GM12872 (cell line): ENCODE measurements at regions not wholly inside any gene's neighbourhood (a gene's known extent, or its start where the extent isn't known, plus 50 kb on each side); places are given as distances from the start of the nearest gene placed in this dataset.

Source experiments
- TF ChIP-seq, protein P1 (sequence below): IDR thresholded peaks from 3 replicates; pipeline ENCODE4 v1.5.1; 2011; ENCODE audit warnings: low read depth, mild to moderate bottlenecking, low read length, moderate library complexity; ENCODE audit not compliant: insufficient read depth

DNA sequence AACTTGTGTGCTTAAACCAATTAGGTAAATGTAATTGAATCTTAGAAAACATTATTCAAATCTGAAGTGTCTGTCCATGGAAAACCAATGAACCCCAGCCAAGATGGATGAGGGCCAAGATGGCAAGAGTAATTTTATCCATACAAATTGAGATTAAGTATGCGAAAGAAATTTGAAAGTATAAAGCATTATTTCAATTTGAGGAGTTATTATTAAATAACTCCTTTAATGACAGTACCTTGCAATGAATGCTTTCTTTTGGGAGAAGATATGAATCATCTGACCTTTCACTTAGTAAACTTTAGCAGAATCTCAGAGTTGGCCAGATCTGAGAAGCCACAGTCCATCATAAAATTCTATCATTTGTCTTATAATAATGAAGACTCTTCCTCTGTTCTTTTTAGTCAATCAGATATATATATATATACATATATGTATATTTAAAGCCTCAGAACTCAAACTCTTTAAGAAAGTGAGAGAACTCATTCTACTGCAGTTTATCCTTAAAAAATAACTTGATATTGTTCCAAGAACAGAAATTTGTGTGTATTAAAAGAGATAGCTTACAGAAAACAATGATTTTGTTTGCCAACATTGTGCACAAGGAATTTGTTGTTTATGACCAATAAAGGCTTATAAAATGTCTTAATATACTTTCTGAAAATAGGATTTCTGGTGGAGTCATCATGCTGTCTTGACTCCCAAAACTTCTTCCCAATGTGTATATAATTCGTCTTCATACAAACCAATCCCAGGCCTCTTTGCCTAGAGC is 434.8 kb upstream of the THBS1 start:
- TF ChIP-seq, protein P1, sequence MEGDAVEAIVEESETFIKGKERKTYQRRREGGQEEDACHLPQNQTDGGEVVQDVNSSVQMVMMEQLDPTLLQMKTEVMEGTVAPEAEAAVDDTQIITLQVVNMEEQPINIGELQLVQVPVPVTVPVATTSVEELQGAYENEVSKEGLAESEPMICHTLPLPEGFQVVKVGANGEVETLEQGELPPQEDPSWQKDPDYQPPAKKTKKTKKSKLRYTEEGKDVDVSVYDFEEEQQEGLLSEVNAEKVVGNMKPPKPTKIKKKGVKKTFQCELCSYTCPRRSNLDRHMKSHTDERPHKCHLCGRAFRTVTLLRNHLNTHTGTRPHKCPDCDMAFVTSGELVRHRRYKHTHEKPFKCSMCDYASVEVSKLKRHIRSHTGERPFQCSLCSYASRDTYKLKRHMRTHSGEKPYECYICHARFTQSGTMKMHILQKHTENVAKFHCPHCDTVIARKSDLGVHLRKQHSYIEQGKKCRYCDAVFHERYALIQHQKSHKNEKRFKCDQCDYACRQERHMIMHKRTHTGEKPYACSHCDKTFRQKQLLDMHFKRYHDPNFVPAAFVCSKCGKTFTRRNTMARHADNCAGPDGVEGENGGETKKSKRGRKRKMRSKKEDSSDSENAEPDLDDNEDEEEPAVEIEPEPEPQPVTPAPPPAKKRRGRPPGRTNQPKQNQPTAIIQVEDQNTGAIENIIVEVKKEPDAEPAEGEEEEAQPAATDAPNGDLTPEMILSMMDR: no peak

- TF ChIP-seq, protein P1: no peak
Measured at GRCh38 chr15:39149636-39150150, 431.2 kb upstream of the THBS1 start.

DNA sequence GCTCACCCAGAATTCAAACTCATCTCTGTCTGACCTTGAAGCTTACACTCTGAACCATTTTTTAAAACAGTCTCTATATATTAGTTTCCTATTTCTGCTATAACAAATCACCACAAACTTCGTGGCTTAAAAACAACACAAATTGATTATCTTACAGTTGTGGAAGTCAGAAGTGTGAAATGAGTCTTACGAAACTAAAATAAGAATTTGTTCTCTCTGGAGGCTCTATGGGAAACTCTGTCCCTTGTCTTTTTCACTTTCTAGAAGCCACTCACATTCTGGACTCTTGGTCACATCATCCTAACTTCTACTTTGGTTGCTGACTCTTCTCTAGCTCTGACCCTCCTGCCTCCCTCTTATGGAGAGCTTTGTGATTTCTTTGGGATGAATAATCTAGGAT is 429.3 kb upstream of the THBS1 start:
- TF ChIP-seq, protein P1: no peak

DNA sequence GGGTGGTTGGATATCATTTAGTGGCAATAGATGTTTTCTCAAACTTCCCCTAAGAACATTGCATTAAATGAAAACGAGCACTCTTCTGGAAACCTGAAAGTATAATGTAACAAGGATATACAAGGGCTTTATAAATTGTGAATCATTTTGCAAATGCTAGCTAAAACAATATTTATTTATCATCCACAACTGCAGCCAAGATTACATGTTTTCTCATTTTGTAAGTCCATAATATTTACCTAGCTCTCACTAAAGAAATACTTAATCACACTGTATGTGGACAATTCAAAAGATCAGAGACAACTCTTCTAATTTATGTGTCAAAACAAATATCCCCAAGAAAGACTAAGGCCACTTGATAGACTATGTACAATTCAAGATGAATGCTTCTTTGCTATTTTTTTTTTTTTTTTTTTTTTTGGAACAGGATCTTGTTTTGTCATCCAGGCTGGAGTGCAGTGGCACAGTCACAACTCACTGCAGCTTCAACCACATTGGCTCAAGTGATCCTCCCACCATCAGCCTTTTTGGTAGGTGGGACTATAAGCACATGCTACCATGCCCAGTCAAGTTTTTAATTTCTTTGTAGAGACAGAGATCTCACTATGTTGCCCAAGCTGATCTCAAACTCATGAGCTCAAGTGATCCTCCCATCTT is 427.7 kb upstream of the THBS1 start:
- TF ChIP-seq, protein P1: no peak

- TF ChIP-seq, protein P1: no peak
Measured at GRCh38 chr15:39153716-39154115, 427.2 kb upstream of the THBS1 start.

DNA sequence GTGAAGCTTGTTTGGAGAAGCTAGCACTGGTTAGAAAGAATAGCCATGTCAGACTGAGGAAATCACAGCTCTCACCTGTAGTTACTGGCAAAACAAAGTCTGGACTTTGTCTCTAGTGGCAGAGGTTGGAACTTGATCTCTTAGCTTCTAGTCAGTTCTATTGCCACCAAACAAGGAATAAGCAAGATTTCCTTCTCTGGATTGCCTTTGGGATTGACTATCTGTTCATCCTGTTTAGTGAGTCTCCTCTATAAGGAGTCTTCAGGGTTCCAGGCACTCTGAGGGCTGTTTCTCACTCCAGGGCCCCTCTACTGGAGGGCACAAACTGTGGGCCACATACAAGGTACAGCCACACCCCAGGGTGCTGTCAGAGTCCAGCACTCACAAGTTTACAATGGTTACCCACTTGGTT is 426.6 kb upstream of the THBS1 start:
- TF ChIP-seq, protein P1: peak; percentile 28; the same call in 1 of the 3 replicates

- TF ChIP-seq, protein P1: no peak
Measured at GRCh38 chr15:39154776-39155175, 426.1 kb upstream of the THBS1 start.
